HepG2 (cell line): ENCODE measurements at regions not wholly inside any gene's neighbourhood (a gene's known extent, or its start where the extent isn't known, plus 50 kb on each side); places are given as distances from the start of the nearest gene placed in this dataset.
"Not testable (repeated sequence)": the region's sequence is repeated elsewhere in the genome, so short reads cannot be mapped to it uniquely, and the experiment has no call there.

Experiments used
- ATAC-seq: fragments of 200-7000 bp; cut with Tn5 transposase; 3 replicates; pipeline ENCODE4 v1.9.1; 2020; ENCODE audit warnings: mild to moderate bottlenecking, moderate library complexity
- BruUV-seq: library from RNA; stranded (reverse); fragments of 400-500 nt; replicated peaks from 2 replicates; lab custom pipeline; 2021; lab: Mats Ljungman, UMichigan
- CTCF ChIA-PET: fragments of 300-600 bp; formaldehyde crosslinking; extraction: SDS; loops from one replicate; lab custom pipeline; 2021; ENCODE audit warnings: low total read pairs, inconsistent platforms, low intra/inter-chr PET ratio; lab: Yijun Ruan, JAX
- POLR2A ChIA-PET: fragments of 350-600 bp; sonication (Branson Sonifier 250); formaldehyde crosslinking; loops from one replicate; lab custom pipeline; 2020; ENCODE audit warnings: antibody characterized with exemption, inconsistent platforms; lab: Yijun Ruan, JAX
- DNase-seq: peaks from one replicate; pipeline ENCODE4 v3.0.0-alpha.2; 2015; ENCODE audit warnings: low spot score
- FAIRE-seq: peaks from 3 replicates; lab custom pipeline; 2011; peaks lifted over from hg19 to GRCh38; lab: Jason Lieb, UNC
- H2AFZ ChIP-seq: one replicate; pipeline ENCODE4 v1.6.1; 2011; ENCODE audit warnings: low read length, inconsistent platforms
- H3K27ac ChIP-seq: fragments of 300-600 bp; 3 replicates; pipeline ENCODE4 v1.8.0; 2011; ENCODE audit warnings: mixed run types, mild to moderate bottlenecking, mixed read lengths, low read length, inconsistent platforms; ENCODE audit not compliant: insufficient read depth; ENCODE audit errors: extremely low read length
- H3K27me3 ChIP-seq, 2 experiments: fragments of 200-600 bp in 1 of 2; 2 replicates in 1 of 2; 3 replicates in 1 of 2; pipeline versions ENCODE4 v1.6.0 to v1.8.0; 2011; ENCODE audit warnings: low read length in 2 of 2, mild to moderate bottlenecking in 2 of 2, moderate library complexity in 2 of 2, inconsistent platforms in 1 of 2; ENCODE audit not compliant: insufficient read depth in 2 of 2, control insufficient read depth in 1 of 2
- H3K36me3 ChIP-seq, 2 experiments: fragments of 200-600 bp in 1 of 2; replicated peaks in 1 of 2; 2 replicates in 1 of 2; 3 replicates in 1 of 2; pipeline versions ENCODE4 v1.5.1 to v1.8.0; 2011; ENCODE audit warnings: low read length in 2 of 2, inconsistent platforms in 1 of 2; ENCODE audit not compliant: insufficient read depth in 2 of 2, control insufficient read depth in 1 of 2
- H3K4me1 ChIP-seq: 2 replicates; pipeline ENCODE4 v1.5.1; 2012; ENCODE audit warnings: low read length, inconsistent platforms; ENCODE audit not compliant: insufficient read depth
- H3K4me2 ChIP-seq: 2 replicates; pipeline ENCODE4 v1.6.0; 2011; ENCODE audit warnings: low read depth, low read length, inconsistent platforms
- H3K4me3 ChIP-seq, 3 experiments: fragments of 200-600 bp in 1 of 3; sonication (generic), shearing (Covaris generic) in 1 of 3; replicated peaks in 1 of 3; 2 replicates each; pipeline ENCODE4 v1.5.1; 2011 to 2016; ENCODE audit warnings: low read length in 3 of 3, inconsistent platforms in 2 of 3, low read depth in 2 of 3, mild to moderate bottlenecking in 2 of 3, control low read depth in 1 of 3, mixed read lengths in 1 of 3; ENCODE audit not compliant: insufficient read depth in 1 of 3
- H3K79me2 ChIP-seq: one replicate; pipeline ENCODE4 v1.6.1; 2011; ENCODE audit warnings: low read length, inconsistent platforms; ENCODE audit not compliant: insufficient read depth
- H3K9ac ChIP-seq: 2 replicates; pipeline ENCODE4 v1.6.0; 2011; ENCODE audit warnings: mild to moderate bottlenecking, low read depth, low read length, inconsistent platforms; ENCODE audit not compliant: insufficient read depth
- H3K9me3 ChIP-seq: 2 replicates; pipeline ENCODE4 v1.5.1; 2012; ENCODE audit warnings: mild to moderate bottlenecking, low read length
- H4K20me1 ChIP-seq: 2 replicates; pipeline ENCODE4 v1.6.0; 2011; ENCODE audit warnings: inconsistent platforms, mild to moderate bottlenecking, low read length, moderate library complexity; ENCODE audit not compliant: insufficient read depth
- IRX3 ChIP-seq: sonication (generic); formaldehyde crosslinking; IDR thresholded peaks from 2 replicates; pipeline ENCODE4 v1.8.1; 2023; ENCODE audit warnings: mild to moderate bottlenecking, low read depth, missing genetic modification reagents, borderline replicate concordance
- PAF1 ChIP-seq: IDR thresholded peaks from 2 replicates; pipeline ENCODE4 v1.6.1; 2016; ENCODE audit warnings: missing genetic modification reagents, missing compliant biosample characterization
- PITX1 ChIP-seq: sonication (generic); formaldehyde crosslinking; IDR thresholded peaks from 2 replicates; pipeline ENCODE4 v1.5.1; 2020; ENCODE audit warnings: mild to moderate bottlenecking, missing genetic modification reagents
- STAT5B ChIP-seq: sonication (generic); formaldehyde crosslinking; IDR thresholded peaks from 2 replicates; pipeline ENCODE4 v1.4.0; 2020; ENCODE audit warnings: missing genetic modification reagents
- ZFP62 ChIP-seq: sonication (generic); formaldehyde crosslinking; IDR thresholded peaks from 2 replicates; pipeline ENCODE4 v1.4.0; 2020; ENCODE audit warnings: missing genetic modification reagents
- ZNF333 ChIP-seq: sonication (generic); formaldehyde crosslinking; IDR thresholded peaks from 2 replicates; pipeline ENCODE4 v1.4.0; 2020; ENCODE audit warnings: mild to moderate bottlenecking, missing genetic modification reagents, borderline replicate concordance
- ZNF713 ChIP-seq: sonication (generic); formaldehyde crosslinking; IDR thresholded peaks from 2 replicates; pipeline ENCODE4 v1.4.0; 2020; ENCODE audit warnings: mild to moderate bottlenecking, missing genetic modification reagents
- ZNF83 ChIP-seq: sonication (generic); formaldehyde crosslinking; IDR thresholded peaks from 2 replicates; pipeline ENCODE4 v1.4.0; 2020; ENCODE audit warnings: missing genetic modification reagents, mild to moderate bottlenecking, borderline replicate concordance
- WGBS: methylation state at CpG from one replicate; pipeline ENCODE4 v1.1.6; 2017; ENCODE audit warnings: low lambda C conversion rate; 5-methylcytosine and 5-hydroxymethylcytosine counted together
- in situ Hi-C: cut with HindIII; loops from 2 replicates; pipeline ENCODE4 v1.10.0; 2017; ENCODE audit warnings: low pct_unique_long_range_greater_than_20kb; ENCODE audit not compliant: extremely low pct_ligation_motif_present
- intact Hi-C: fragments of 100-400 bp; cut with micrococcal nuclease; formaldehyde crosslinking; loops from one replicate; pipeline ENCODE4 v1.10.0; 2022; ENCODE audit not compliant: unreplicated experiment
- TF ChIP-seq, protein P1 (sequence below): IDR thresholded peaks from 2 replicates; pipeline ENCODE4 v1.6.1; 2016
- TF ChIP-seq, protein P2 (sequence below): sonication (generic); formaldehyde crosslinking; IDR thresholded peaks from 2 replicates; pipeline ENCODE4 v1.4.0; 2020; ENCODE audit warnings: missing genetic modification reagents

DNA sequence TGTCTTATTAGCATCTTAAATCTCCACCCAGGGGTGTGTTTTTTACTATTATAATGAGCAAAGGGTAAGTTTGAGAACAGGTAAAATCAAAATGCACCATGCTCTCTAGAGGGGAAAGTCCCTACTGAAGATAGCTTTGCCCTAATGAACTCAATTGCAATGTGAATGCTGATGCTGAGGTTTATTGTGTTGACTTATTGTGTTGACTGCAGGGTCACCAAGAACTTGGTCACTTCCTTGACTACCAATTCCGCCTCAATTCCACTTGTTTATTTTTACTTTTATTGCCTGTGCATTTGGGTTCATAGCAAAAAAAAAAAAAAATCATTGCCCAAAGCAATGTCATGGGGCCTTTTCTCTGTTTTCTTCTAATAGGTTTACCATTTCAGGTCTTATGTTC lies 67.7 kb upstream of the SRD5A3 start (continued):
- TF ChIP-seq, protein P1, sequence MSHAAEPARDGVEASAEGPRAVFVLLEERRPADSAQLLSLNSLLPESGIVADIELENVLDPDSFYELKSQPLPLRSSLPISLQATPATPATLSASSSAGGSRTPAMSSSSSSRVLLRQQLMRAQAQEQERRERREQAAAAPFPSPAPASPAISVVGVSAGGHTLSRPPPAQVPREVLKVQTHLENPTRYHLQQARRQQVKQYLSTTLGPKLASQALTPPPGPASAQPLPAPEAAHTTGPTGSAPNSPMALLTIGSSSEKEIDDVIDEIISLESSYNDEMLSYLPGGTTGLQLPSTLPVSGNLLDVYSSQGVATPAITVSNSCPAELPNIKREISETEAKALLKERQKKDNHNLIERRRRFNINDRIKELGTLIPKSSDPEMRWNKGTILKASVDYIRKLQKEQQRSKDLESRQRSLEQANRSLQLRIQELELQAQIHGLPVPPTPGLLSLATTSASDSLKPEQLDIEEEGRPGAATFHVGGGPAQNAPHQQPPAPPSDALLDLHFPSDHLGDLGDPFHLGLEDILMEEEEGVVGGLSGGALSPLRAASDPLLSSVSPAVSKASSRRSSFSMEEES (CRISPR knock-in tag): no peak
- no peak for TF ChIP-seq ZNF83 (CRISPR knock-in tag)
- TF ChIP-seq, protein P2, sequence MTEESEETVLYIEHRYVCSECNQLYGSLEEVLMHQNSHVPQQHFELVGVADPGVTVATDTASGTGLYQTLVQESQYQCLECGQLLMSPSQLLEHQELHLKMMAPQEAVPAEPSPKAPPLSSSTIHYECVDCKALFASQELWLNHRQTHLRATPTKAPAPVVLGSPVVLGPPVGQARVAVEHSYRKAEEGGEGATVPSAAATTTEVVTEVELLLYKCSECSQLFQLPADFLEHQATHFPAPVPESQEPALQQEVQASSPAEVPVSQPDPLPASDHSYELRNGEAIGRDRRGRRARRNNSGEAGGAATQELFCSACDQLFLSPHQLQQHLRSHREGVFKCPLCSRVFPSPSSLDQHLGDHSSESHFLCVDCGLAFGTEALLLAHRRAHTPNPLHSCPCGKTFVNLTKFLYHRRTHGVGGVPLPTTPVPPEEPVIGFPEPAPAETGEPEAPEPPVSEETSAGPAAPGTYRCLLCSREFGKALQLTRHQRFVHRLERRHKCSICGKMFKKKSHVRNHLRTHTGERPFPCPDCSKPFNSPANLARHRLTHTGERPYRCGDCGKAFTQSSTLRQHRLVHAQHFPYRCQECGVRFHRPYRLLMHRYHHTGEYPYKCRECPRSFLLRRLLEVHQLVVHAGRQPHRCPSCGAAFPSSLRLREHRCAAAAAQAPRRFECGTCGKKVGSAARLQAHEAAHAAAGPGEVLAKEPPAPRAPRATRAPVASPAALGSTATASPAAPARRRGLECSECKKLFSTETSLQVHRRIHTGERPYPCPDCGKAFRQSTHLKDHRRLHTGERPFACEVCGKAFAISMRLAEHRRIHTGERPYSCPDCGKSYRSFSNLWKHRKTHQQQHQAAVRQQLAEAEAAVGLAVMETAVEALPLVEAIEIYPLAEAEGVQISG (CRISPR knock-in tag): no peak
- no peak for TF ChIP-seq STAT5B (CRISPR knock-in tag)
- no peak for TF ChIP-seq PITX1
- TF ChIP-seq ZNF333: no peak
- TF ChIP-seq IRX3: no peak
- TF ChIP-seq PAF1 (CRISPR knock-in tag): no peak
- TF ChIP-seq ZFP62 (CRISPR knock-in tag): no peak
- TF ChIP-seq ZNF713: no peak

DNA sequence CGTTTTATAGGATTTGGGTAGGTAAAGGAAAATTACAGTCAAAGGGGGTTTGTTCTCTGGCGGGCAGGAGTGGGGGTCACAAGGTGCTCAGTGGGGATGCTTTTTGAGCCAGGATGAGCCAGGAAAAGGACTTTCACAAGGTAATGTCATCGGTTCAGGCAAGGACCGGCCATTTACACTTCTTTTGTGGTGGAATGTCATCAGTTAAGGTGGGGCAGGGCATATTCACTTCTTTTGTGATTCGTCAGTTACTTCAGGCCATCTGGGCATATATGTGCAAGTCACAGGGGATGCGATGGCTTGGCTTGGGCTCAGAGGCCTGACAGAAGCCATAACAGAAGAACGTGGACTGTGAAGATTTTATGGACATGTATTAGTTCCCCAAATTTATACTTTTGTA lies 65.6 kb upstream of the SRD5A3 start:
- DNase-seq, H4K20me1 ChIP-seq, intact Hi-C loops, H3K27me3 ChIP-seq, H3K4me2 ChIP-seq, H3K4me3 ChIP-seq, FAIRE-seq, POLR2A ChIA-PET, BruUV-seq, H2AFZ ChIP-seq, H3K9ac ChIP-seq, H3K4me1 ChIP-seq, ATAC-seq, CTCF ChIA-PET, in situ Hi-C loops, H3K27ac ChIP-seq, H3K36me3 ChIP-seq, H3K79me2 ChIP-seq: not testable (repeated sequence)
- H3K9me3 ChIP-seq: peaks cover 19% of the 10 kb centered on the region
- whole genome bisulfite sequencing: 0% methylated on average over 7 of the region's 7 CpGs

DNA sequence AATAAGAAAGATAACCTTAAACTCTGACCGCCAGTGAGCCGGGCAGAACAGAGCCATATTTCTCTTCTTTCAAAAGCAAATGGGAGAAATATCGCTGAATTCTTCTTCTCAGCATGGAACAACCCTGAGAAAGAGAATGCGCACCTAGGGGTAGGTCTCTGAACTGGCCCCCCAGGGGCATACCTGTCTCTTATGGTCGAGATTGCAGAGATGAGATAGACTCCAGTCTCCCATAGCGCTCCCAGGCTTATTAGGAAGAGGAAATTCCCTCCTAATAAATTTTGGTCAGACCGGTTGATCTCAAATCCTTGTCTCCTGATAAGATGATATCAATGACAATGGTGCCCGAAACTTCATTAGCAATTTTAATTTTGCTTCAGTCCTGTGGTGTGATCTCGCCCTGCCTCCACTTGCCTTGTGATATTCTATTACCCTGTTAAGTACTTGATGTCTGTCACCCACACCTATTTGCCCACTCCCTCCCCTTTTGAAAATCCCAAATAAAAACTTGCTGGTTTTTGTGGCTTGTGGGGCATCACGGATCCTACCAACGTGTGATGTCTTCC lies 64.8 kb upstream of the SRD5A3 start:
- H3K36me3 ChIP-seq, FAIRE-seq, POLR2A ChIA-PET, CTCF ChIA-PET, ATAC-seq, H3K9ac ChIP-seq, intact Hi-C loops, H3K4me2 ChIP-seq, in situ Hi-C loops, H3K27me3 ChIP-seq, DNase-seq, H3K4me3 ChIP-seq, H3K4me1 ChIP-seq, H2AFZ ChIP-seq, H4K20me1 ChIP-seq, BruUV-seq, H3K27ac ChIP-seq, H3K79me2 ChIP-seq: not testable (repeated sequence)
- WGBS: 19% methylated on average over 11 of the region's 11 CpGs
- H3K9me3 ChIP-seq: peaks cover 19% of the 10 kb centered on the region
